Body of pancreas (tissue), 4 donors: ENCODE measurements at regions not wholly inside any gene's neighbourhood (a gene's known extent, or its start where the extent isn't known, plus 50 kb on each side); places are given as distances from the start of the nearest gene placed in this dataset.

ENCODE experiments used
- POLR2A ChIP-seq, 3 donors: fragments of 450-650 bp; IDR thresholded peaks; one replicate each; pipeline ENCODE4 v1.6.1; 2016; ENCODE audit warnings: antibody characterized with exemption in 3 of 3, mild to moderate bottlenecking in 2 of 3
- TF ChIP-seq, protein P1 (sequence below), 7 experiments: fragments of 450-650 bp in 4 of 7; fragments of 200-600 bp in 3 of 7; sonication (generic) in 3 of 7; IDR thresholded peaks; one replicate each; pipeline ENCODE4 v1.5.1; 2016 to 2019; ENCODE audit warnings: antibody characterized with exemption in 7 of 7

DNA sequence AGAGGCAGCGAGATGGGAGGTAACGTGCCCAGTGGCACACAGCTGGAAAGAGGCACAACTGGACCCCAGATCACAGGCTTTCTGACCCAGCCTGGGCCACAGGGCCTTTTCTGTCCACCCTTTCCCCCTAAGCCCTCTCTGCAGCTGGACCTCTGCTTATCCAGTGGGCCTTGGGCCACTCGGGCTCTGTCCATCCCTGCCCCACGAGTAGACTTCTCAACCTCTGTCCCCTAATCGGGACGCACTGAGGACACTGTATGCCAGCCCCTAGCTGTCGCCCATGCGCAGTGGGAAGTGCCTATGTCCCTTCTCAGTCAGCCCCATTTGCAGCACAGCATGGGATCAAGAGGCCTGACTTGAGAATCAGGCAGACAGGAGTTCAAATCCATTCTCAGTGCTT, 65.6 kb upstream of the NEURL1B start:
- TF ChIP-seq, protein P1, sequence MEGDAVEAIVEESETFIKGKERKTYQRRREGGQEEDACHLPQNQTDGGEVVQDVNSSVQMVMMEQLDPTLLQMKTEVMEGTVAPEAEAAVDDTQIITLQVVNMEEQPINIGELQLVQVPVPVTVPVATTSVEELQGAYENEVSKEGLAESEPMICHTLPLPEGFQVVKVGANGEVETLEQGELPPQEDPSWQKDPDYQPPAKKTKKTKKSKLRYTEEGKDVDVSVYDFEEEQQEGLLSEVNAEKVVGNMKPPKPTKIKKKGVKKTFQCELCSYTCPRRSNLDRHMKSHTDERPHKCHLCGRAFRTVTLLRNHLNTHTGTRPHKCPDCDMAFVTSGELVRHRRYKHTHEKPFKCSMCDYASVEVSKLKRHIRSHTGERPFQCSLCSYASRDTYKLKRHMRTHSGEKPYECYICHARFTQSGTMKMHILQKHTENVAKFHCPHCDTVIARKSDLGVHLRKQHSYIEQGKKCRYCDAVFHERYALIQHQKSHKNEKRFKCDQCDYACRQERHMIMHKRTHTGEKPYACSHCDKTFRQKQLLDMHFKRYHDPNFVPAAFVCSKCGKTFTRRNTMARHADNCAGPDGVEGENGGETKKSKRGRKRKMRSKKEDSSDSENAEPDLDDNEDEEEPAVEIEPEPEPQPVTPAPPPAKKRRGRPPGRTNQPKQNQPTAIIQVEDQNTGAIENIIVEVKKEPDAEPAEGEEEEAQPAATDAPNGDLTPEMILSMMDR (IDR thresholded peaks at IDR 0.05), result no peak
- no peak for TF ChIP-seq POLR2A (IDR thresholded peaks at IDR 0.05)
